Progenitor cell of endocrine pancreas (in vitro differentiated cells): ENCODE measurements at regions not wholly inside any gene's neighbourhood (a gene's known extent, or its start where the extent isn't known, plus 50 kb on each side); places are given as distances from the start of the nearest gene placed in this dataset.
A peak's percentile ranks its signal among the peaks of the same experiment; 100 is the strongest.

Experiments
- DNase-seq: peaks from one replicate; pipeline ENCODE4 v3.0.0; 2021; ENCODE audit warnings: low spot score; ENCODE audit not compliant: unreplicated experiment
- H3K27ac Mint-ChIP-seq: 2 replicates; pipeline ENCODE4 v1.8.0; 2021; ENCODE audit warnings: mild to moderate bottlenecking, moderate library complexity, mixed read lengths
- H3K27me3 Mint-ChIP-seq: 2 replicates; pipeline ENCODE4 v1.8.0; 2021; ENCODE audit warnings: mixed read lengths
- H3K36me3 Mint-ChIP-seq: 2 replicates; pipeline ENCODE4 v1.8.0; 2022; ENCODE audit warnings: mixed read lengths; ENCODE audit not compliant: insufficient read depth
- H3K4me1 Mint-ChIP-seq: 2 replicates; pipeline ENCODE4 v1.8.0; 2021; ENCODE audit warnings: low read depth, mixed read lengths
- H3K4me3 Mint-ChIP-seq: 2 replicates; pipeline ENCODE4 v1.8.0; 2021; ENCODE audit warnings: low read depth, mild to moderate bottlenecking, moderate library complexity, mixed read lengths
- H3K9me3 Mint-ChIP-seq: 2 replicates; pipeline ENCODE4 v1.8.0; 2021; ENCODE audit warnings: low read depth, mixed read lengths
- CTCF ChIP-seq: fragments of 200-600 bp; sonication (generic); IDR thresholded peaks from one replicate; pipeline ENCODE4 v1.5.0; 2021; ENCODE audit warnings: antibody characterized with exemption, mild to moderate bottlenecking; ENCODE audit not compliant: unreplicated experiment

DNA sequence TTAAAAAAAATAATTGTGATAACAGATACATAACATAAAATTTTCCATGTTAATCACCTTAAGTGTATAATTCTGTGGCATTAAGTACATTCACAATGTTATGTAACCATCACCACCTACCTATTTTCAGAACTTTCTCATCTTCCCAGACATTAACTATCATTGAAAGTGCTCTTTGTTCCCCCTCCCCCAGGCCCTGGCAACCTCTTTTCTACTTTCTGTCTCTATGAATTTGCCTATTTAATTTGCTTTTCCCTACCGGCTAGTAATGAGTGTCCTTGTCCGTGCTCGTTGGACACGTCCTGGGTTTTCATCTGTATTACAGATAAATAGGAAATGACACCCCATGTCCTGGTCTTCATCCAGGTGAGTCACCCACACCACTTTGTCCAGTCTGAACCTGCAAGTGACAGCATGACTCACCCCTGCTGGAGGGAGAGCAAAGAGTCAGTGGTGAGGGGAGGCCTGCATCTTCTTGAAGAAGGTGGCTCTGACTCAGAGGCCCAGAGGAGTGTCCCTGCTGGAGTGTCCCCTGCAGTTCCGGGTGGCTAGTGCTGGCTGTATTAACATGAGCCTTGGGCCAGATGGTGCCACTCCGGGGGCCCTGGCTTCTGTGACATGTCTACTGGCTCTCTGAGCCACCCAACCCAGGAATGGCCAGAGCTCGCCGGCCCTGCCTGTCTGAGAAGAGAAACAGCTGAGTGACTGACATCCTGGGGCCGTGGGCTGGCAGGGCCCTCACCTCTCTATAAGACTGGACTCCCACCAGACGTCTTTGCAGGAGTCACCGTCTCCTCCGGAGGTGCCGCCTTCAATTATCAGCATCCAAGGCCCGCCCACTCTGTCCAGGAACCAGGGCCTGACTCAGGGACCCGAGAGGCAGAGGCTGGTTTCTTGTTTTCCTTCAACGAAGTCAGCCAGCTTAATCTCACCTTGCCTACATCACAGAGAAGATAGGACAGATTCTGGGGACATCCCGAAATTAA lies 503.2 kb upstream of the MKI67 start:
- no peaks in the 10 kb centered on the region for H3K36me3 Mint-ChIP-seq
- no peak for TF ChIP-seq CTCF
- no peak overlapping the region for H3K4me3 Mint-ChIP-seq
- H3K4me1 Mint-ChIP-seq: peaks cover 5% of the 10 kb centered on the region
- peaks cover 18% of the 10 kb centered on the region for H3K27me3 Mint-ChIP-seq
- no peaks in the 10 kb centered on the region for H3K9me3 Mint-ChIP-seq
- DNase-seq: no peak
- no peak overlapping the region for H3K27ac Mint-ChIP-seq

- Mint-ChIP-seq H3K27ac (no peak overlapping the region), H3K9me3 (no peaks in the 10 kb centered on the region), H3K4me1 (peaks cover 5% of the 10 kb centered on the region), H3K36me3 (no peaks in the 10 kb centered on the region), H3K27me3 (peaks cover 19% of the 10 kb centered on the region), H3K4me3 (no peak overlapping the region)
- TF ChIP-seq CTCF: no peak
- DNase-seq: no peak
Observed at GRCh38 chr10:128630787-128631252, 504.6 kb upstream of the MKI67 start.

GRCh38 chr10:128631801-128632241 lies 505.6 kb upstream of the MKI67 start:
- H3K4me1 Mint-ChIP-seq: peaks cover 5% of the 10 kb centered on the region
- DNase-seq: no peak

GRCh38 chr10:128632694-128633093 lies 506.5 kb upstream of the MKI67 start:
- Mint-ChIP-seq H3K4me1 (peaks cover 5% of the 10 kb centered on the region), H3K36me3 (no peaks in the 10 kb centered on the region), H3K4me3 (no peak overlapping the region), H3K9me3 (no peaks in the 10 kb centered on the region), H3K27ac (no peak overlapping the region), H3K27me3 (peaks cover 15% of the 10 kb centered on the region)
- DNase-seq: no peak
- no peak for TF ChIP-seq CTCF

More at GRCh38 chr10:128631801-128632241, 505.6 kb upstream of the MKI67 start:
- H3K27me3 Mint-ChIP-seq: peaks cover 17% of the 10 kb centered on the region
- TF ChIP-seq CTCF: peak; percentile 44
- H3K27ac Mint-ChIP-seq: no peak overlapping the region
- no peaks in the 10 kb centered on the region for H3K9me3 Mint-ChIP-seq
- no peak overlapping the region for H3K4me3 Mint-ChIP-seq
- H3K36me3 Mint-ChIP-seq: no peaks in the 10 kb centered on the region

DNA sequence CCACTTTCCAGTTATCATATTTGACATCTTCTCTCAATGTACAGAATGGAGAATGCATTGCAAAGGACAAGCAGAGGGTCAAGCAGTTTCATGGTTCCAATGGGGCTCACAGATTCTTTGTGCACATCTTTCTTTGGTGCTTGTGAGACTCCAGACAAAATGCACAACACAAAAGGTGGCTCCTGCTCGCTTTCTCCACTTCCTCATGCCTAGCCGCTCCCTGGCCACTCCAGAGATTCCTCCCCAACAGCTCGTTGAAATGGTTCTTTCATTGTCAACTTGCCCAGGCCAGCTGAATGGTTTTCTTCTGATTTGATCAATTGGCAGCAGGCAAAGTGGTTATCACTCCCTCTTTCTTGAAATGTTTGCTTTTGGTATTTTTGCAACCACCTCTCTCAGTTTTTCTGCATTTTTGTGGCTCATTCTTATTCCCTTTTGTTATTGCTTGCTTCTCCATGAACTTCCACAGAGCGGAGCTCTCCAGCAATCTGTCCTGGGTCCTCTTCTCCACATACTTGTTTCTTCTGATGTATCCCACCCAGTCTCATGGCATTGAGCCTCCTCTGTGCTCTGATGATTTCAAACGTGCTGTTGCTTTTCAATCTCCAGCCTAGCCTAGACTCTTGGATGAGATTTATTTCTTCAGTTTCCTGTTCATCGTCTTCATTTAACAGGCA lies 507.8 kb upstream of the MKI67 start:
- peak; percentile 30 for TF ChIP-seq CTCF
- peaks cover 4% of the 10 kb centered on the region for H3K9me3 Mint-ChIP-seq
- peaks cover 2% of the 10 kb centered on the region for H3K4me1 Mint-ChIP-seq
- DNase-seq: no peak
- H3K27me3 Mint-ChIP-seq: peaks cover 15% of the 10 kb centered on the region
- H3K36me3 Mint-ChIP-seq: no peaks in the 10 kb centered on the region
- no peak overlapping the region for H3K4me3 Mint-ChIP-seq
- no peak overlapping the region for H3K27ac Mint-ChIP-seq
